K562 (cell line): ENCODE measurements at regions not wholly inside any gene's neighbourhood (a gene's known extent, or its start where the extent isn't known, plus 50 kb on each side); places are given as distances from the start of the nearest gene placed in this dataset.

Experiments used
- ATAC-seq: fragments of 200-7000 bp; cut with Tn5 transposase; 3 replicates; pipeline ENCODE4 v1.9.1; 2020; ENCODE audit warnings: moderate library complexity
- BruUV-seq: library from RNA; stranded (reverse); fragments of 400-500 nt; replicated peaks from 2 replicates; lab custom pipeline; 2021; lab: Mats Ljungman, UMichigan
- CTCF ChIA-PET: fragments of 300-600 bp; formaldehyde crosslinking; extraction: SDS; loops from one replicate; lab custom pipeline; 2021; ENCODE audit warnings: low intra/inter-chr PET ratio; lab: Yijun Ruan, JAX
- POLR2A ChIA-PET: fragments of 300-600, 350-650 bp; sonication (Branson Sonifier 250); formaldehyde crosslinking; extraction: SDS; loops from one replicate; lab custom pipeline; 2021; ENCODE audit warnings: antibody characterized with exemption, inconsistent platforms; lab: Yijun Ruan, JAX
- DNase-seq, 4 experiments: peaks; one replicate each; pipeline versions ENCODE4 v3.0.0 to v3.0.0-alpha.2; 2011 to 2018; ENCODE audit warnings: low spot score in 3 of 4, mixed read lengths in 3 of 4; ENCODE audit errors: extremely low read depth in 1 of 4
- FAIRE-seq: peaks from 2 replicates; lab custom pipeline; 2011; peaks lifted over from hg19 to GRCh38; lab: Jason Lieb, UNC
- H2AFZ ChIP-seq: 2 replicates; pipeline ENCODE4 v1.6.0; 2011; ENCODE audit warnings: low read depth, low read length, control low read depth, inconsistent platforms
- H3K27ac ChIP-seq: fragments of 200-600 bp; 3 replicates; pipeline ENCODE4 v1.8.0; 2011; ENCODE audit warnings: low read depth, mild to moderate bottlenecking, control low read depth, inconsistent platforms, low read length, moderate library complexity, mixed read lengths; ENCODE audit errors: extremely low read depth
- H3K27me3 ChIP-seq, 2 experiments: fragments of 300-600 bp in 1 of 2; 2 replicates in 1 of 2; 3 replicates in 1 of 2; pipeline versions ENCODE4 v1.6.0 to v1.8.0; 2011; ENCODE audit warnings: inconsistent platforms in 2 of 2, low read length in 2 of 2, mild to moderate bottlenecking in 1 of 2, mixed read lengths in 1 of 2, moderate library complexity in 1 of 2; ENCODE audit not compliant: control insufficient read depth in 2 of 2, insufficient read depth in 2 of 2
- H3K36me3 ChIP-seq: fragments of 300-600 bp; 3 replicates; pipeline ENCODE4 v1.8.0; 2011; ENCODE audit warnings: mild to moderate bottlenecking, low read length, inconsistent platforms; ENCODE audit not compliant: control insufficient read depth, insufficient read depth
- H3K4me1 ChIP-seq, 2 experiments: fragments of 200-600 bp in 1 of 2; replicated peaks in 1 of 2; 2 replicates in 1 of 2; 3 replicates in 1 of 2; pipeline versions ENCODE4 v1.5.1 to v1.8.0; 2011; ENCODE audit warnings: inconsistent platforms in 2 of 2, low read length in 2 of 2, mild to moderate bottlenecking in 1 of 2, mixed read lengths in 1 of 2, moderate library complexity in 1 of 2; ENCODE audit not compliant: control insufficient read depth in 2 of 2, insufficient read depth in 2 of 2
- H3K4me2 ChIP-seq: 2 replicates; pipeline ENCODE4 v1.6.1; 2011; ENCODE audit warnings: low read length, control low read depth, inconsistent platforms, mixed read lengths; ENCODE audit not compliant: insufficient read depth
- H3K4me3 ChIP-seq: fragments of 200-600 bp; sonication (generic), shearing (Covaris generic); 2 replicates; pipeline ENCODE4 v1.5.1; 2016; ENCODE audit warnings: control low read depth, inconsistent platforms
- H3K79me2 ChIP-seq: fragments of 200-600 bp; 3 replicates; pipeline ENCODE4 v1.8.0; 2011; ENCODE audit warnings: low read length, inconsistent platforms; ENCODE audit not compliant: control insufficient read depth, insufficient read depth
- H3K9ac ChIP-seq, 2 experiments: 2 replicates each; pipeline versions ENCODE4 v1.6.0 to v1.6.1; 2011; ENCODE audit warnings: low read depth in 2 of 2, low read length in 2 of 2, control low read depth in 1 of 2, inconsistent platforms in 1 of 2, mild to moderate bottlenecking in 1 of 2, mixed read lengths in 1 of 2; ENCODE audit not compliant: insufficient read depth in 1 of 2
- H3K9me1 ChIP-seq: one replicate; pipeline ENCODE4 v1.6.0; 2011; ENCODE audit warnings: inconsistent platforms, mild to moderate bottlenecking, low read length, moderate library complexity; ENCODE audit not compliant: control insufficient read depth, insufficient read depth
- H3K9me3 ChIP-seq: replicated peaks from 2 replicates; pipeline ENCODE4 v1.5.1; 2011; ENCODE audit warnings: low read depth, low read length, inconsistent platforms; ENCODE audit not compliant: control insufficient read depth, insufficient read depth
- H4K20me1 ChIP-seq: replicated peaks from 2 replicates; pipeline ENCODE4 v1.6.1; 2011; ENCODE audit warnings: low read length, inconsistent platforms, mixed read lengths; ENCODE audit not compliant: control insufficient read depth, insufficient read depth
- CBFB ChIP-seq: sonication (generic); formaldehyde crosslinking; IDR thresholded peaks from 2 replicates; pipeline ENCODE4 v1.4.0; 2020; ENCODE audit warnings: mild to moderate bottlenecking, missing genetic modification reagents
- CEBPG ChIP-seq, 3 experiments: fragments of 200-800 bp in 1 of 3; sonication (Bioruptor generic) in 1 of 3; sonication (generic) in 1 of 3; formaldehyde crosslinking in 1 of 3; IDR thresholded peaks in 2 of 3; conservative IDR thresholded peaks in 1 of 3; 2 replicates each; pipeline versions ENCODE4 v1.6.1 to v1.8.0; 2016 to 2022; ENCODE audit warnings: missing compliant biosample characterization in 2 of 3, missing genetic modification characterization in 2 of 3, mild to moderate bottlenecking in 1 of 3, missing genetic modification reagents in 1 of 3
- HDAC3 ChIP-seq: fragments of 450-650 bp; IDR thresholded peaks from 2 replicates; pipeline ENCODE4 v1.6.1; 2018; ENCODE audit warnings: borderline replicate concordance, mild to moderate bottlenecking, moderate library complexity; ENCODE audit not compliant: partially characterized antibody
- HES1 ChIP-seq: fragments of 450-650 bp; IDR thresholded peaks from 2 replicates; pipeline ENCODE4 v1.6.1; 2016; ENCODE audit warnings: low read depth, mild to moderate bottlenecking, moderate library complexity
- ZFP1 ChIP-seq: fragments of 450-650 bp; formaldehyde crosslinking; IDR thresholded peaks from 2 replicates; pipeline ENCODE4 v1.4.0; 2020; ENCODE audit warnings: mild to moderate bottlenecking, mixed read lengths
- ZNF699 ChIP-seq: fragments of 250-450 bp; sonication (Bioruptor Pico); IDR thresholded peaks from 2 replicates; pipeline ENCODE4 v1.8.0; 2021; ENCODE audit warnings: mild to moderate bottlenecking, moderate library complexity; ENCODE audit not compliant: insufficient replicate concordance
- in situ Hi-C: fragments of 300-500 bp; cut with MboI; formaldehyde crosslinking; loops from 4 replicates; pipeline ENCODE4 v1.15.0; 2018; ENCODE audit warnings: inconsistent platforms, mixed read lengths
- intact Hi-C: fragments of 100-400 bp; cut with micrococcal nuclease; formaldehyde crosslinking; loops from 2 replicates; pipeline ENCODE4 v1.14.2; 2022

- TF ChIP-seq ZFP1 (CRISPR knock-in tag) (no peak), CBFB (CRISPR knock-in tag) (no peak), CEBPG (CRISPR knock-in tag; IDR thresholded peaks at IDR 0.05) (no peak), CEBPG (tag; conservative IDR thresholded peaks at IDR 0.05 in 1 of 2, IDR thresholded peaks at IDR 0.05 in 1 of 2) (no peak), HES1 (no peak), HDAC3 (no peak)
These were observed 1190.7 kb upstream of the SEL1L start (continued) for GRCh38 chr14:82724316-82724715.

- Histone ChIP-seq H3K79me2 (no peaks in the 10 kb centered on the region), H3K4me2 (no peak overlapping the region), H3K9me3 (no peaks in the 10 kb centered on the region; the same call in 1 of the 2 replicates), H3K9ac (no peak overlapping the region), H2AFZ (no peak overlapping the region), H3K27me3 (no peaks in the 10 kb centered on the region), H3K27ac (no peak overlapping the region), H3K9me1 (no peaks in the 10 kb centered on the region), H3K4me1 (no peaks in the 10 kb centered on the region), H4K20me1 (no peaks in the 10 kb centered on the region), H3K36me3 (no peaks in the 10 kb centered on the region), H3K4me3 (no peak overlapping the region)
- ChIA-PET POLR2A (no interaction called here), CTCF (no interaction called here)
- BruUV-seq: no TSS peak
- no peak for ATAC-seq
- no peak for FAIRE-seq
- in situ Hi-C loops (no loop called here), intact Hi-C loops (no loop called here)
- TF ChIP-seq ZNF699 (CRISPR knock-in tag): no peak
- DNase-seq: no peak
These were observed 1191.6 kb upstream of the SEL1L start for GRCh38 chr14:82725213-82725612.
